ENCODE measurements at regions not wholly inside any gene's neighbourhood (a gene's known extent, or its start where the extent isn't known, plus 50 kb on each side); places are given as distances from the start of the nearest gene placed in this dataset.

DNA sequence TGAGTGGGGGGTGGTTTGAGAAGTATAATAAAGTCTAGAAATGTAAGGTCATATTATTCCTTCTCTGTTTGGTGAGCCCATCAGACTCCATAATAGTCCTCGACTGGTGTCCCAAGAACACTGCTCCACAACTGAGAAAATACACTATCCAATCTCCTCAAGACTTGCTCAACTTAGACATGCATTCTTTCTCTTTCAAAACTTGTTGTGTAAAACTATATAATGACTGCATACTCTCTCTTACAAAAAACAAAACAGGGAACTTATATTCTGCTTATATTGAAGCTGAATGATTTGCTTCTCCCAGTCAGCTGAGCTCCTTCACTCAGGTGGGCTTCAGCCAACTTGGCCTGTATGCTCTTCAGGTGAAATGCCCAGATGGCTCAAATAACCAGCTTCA, 204.7 kb downstream of the ZNF365 start:
- no peaks in the 10 kb centered on the region for H3K79me2 ChIP-seq (ENCODE audit: low read length)
- H3K9me3 ChIP-seq (ENCODE audit: insufficient read depth, low read length), result no peaks in the 10 kb centered on the region
- 0 out of 2 replicates have a peak, but pooled peaks cover 2% of the 10 kb centered on the region for H3K4me1 ChIP-seq (ENCODE audit: low read length)
- no peak overlapping the region for H3K4me2 ChIP-seq (ENCODE audit: low read length)
- no peaks in the 10 kb centered on the region for H3K27me3 ChIP-seq (ENCODE audit: low read depth, low read length)
- TF ChIP-seq, protein P1, sequence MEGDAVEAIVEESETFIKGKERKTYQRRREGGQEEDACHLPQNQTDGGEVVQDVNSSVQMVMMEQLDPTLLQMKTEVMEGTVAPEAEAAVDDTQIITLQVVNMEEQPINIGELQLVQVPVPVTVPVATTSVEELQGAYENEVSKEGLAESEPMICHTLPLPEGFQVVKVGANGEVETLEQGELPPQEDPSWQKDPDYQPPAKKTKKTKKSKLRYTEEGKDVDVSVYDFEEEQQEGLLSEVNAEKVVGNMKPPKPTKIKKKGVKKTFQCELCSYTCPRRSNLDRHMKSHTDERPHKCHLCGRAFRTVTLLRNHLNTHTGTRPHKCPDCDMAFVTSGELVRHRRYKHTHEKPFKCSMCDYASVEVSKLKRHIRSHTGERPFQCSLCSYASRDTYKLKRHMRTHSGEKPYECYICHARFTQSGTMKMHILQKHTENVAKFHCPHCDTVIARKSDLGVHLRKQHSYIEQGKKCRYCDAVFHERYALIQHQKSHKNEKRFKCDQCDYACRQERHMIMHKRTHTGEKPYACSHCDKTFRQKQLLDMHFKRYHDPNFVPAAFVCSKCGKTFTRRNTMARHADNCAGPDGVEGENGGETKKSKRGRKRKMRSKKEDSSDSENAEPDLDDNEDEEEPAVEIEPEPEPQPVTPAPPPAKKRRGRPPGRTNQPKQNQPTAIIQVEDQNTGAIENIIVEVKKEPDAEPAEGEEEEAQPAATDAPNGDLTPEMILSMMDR (IDR thresholded peaks at IDR 0.05; ENCODE audit: low read depth, low read length), result no peak
- no peak for TF ChIP-seq EZH2phosphoT487 (IDR thresholded peaks at IDR 0.05; ENCODE audit: low read depth)
- no peaks in the 10 kb centered on the region for H4K20me1 ChIP-seq (ENCODE audit: insufficient read depth, low read length)
- no peak overlapping the region for H2AFZ ChIP-seq (ENCODE audit: low read depth, low read length)
- H3K4me3 ChIP-seq (ENCODE audit: low read length), result no peak overlapping the region
- H3K36me3 ChIP-seq (replicated peaks; ENCODE audit: low read depth, low read length), result no peaks in the 10 kb centered on the region
- H3K9ac ChIP-seq (ENCODE audit: low read length), result no peak overlapping the region
- no peak overlapping the region for H3K27ac ChIP-seq (ENCODE audit: low read length)

DNA sequence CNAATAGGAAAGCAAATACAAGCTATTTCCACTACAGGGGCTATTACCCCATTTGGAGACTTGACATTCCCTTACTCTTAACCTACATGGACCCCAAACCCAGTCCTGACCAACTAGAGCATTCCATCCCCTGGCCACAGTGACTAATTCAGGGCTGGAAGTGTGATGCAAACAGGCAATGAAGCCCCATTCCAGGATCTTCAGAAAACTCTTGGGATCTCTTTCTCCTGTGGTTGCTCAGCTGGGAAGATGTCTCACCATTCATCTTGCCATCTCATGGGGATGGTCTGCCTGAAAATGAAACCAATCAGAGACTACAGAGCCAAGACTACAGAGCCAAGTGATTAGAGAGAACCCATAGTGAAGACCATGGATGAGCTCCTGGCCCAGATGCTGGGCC, 206.2 kb downstream of the ZNF365 start:
- H2AFZ ChIP-seq (ENCODE audit: low read depth, low read length), result no peak overlapping the region
- no peak overlapping the region for H3K9ac ChIP-seq (ENCODE audit: low read length)
- no peaks in the 10 kb centered on the region for H4K20me1 ChIP-seq (ENCODE audit: insufficient read depth, low read length)
- no peak overlapping the region for H3K27ac ChIP-seq (ENCODE audit: low read length)
- H3K79me2 ChIP-seq (ENCODE audit: low read length), result no peaks in the 10 kb centered on the region
- H3K27me3 ChIP-seq (ENCODE audit: low read depth, low read length), result no peaks in the 10 kb centered on the region
- peaks cover 3% of the 10 kb centered on the region; the same call in 1 of the 2 replicates for H3K4me1 ChIP-seq (ENCODE audit: low read length)
- TF ChIP-seq EZH2phosphoT487 (IDR thresholded peaks at IDR 0.05; ENCODE audit: low read depth), result no peak
- H3K9me3 ChIP-seq (ENCODE audit: insufficient read depth, low read length), result no peaks in the 10 kb centered on the region
- H3K4me3 ChIP-seq (ENCODE audit: low read length), result no peak overlapping the region
- no peak overlapping the region for H3K4me2 ChIP-seq (ENCODE audit: low read length)
- no peaks in the 10 kb centered on the region for H3K36me3 ChIP-seq (replicated peaks; ENCODE audit: low read depth, low read length)

DNA sequence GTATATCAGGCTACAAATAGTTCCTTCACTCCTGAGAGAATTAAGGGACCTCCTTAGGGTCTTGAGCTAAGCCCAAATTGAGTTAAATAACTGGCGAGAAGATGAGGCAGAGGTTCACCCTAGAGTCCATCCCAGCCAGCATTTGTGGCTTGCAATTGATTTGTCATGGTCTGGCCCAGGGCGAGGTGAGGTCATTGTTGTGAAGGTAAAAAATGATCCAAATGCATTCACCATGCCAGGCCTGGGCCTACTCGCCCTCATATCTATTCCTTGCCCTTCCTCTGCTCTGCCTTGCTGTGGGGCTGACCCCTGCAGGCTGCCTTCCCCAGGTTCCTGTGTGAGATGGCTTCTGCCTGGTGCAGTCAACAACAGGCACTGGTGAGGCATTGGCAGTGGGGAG, 207.2 kb downstream of the ZNF365 start:
- no peak overlapping the region for H3K4me2 ChIP-seq (ENCODE audit: low read length)
- H2AFZ ChIP-seq (ENCODE audit: low read depth, low read length), result no peak overlapping the region
- H3K79me2 ChIP-seq (ENCODE audit: low read length), result no peaks in the 10 kb centered on the region
- TF ChIP-seq, protein P1 (IDR thresholded peaks at IDR 0.05; ENCODE audit: low read depth, low read length), result no peak
- TF ChIP-seq EZH2phosphoT487 (IDR thresholded peaks at IDR 0.05; ENCODE audit: low read depth), result no peak
- no peak overlapping the region for H3K27ac ChIP-seq (ENCODE audit: low read length)
- H3K36me3 ChIP-seq (replicated peaks; ENCODE audit: low read depth, low read length), result no peaks in the 10 kb centered on the region
- H3K9me3 ChIP-seq (ENCODE audit: insufficient read depth, low read length), result no peaks in the 10 kb centered on the region
- H3K9ac ChIP-seq (ENCODE audit: low read length), result no peak overlapping the region
- H3K27me3 ChIP-seq (ENCODE audit: low read depth, low read length), result no peaks in the 10 kb centered on the region
- no peaks in the 10 kb centered on the region for H4K20me1 ChIP-seq (ENCODE audit: insufficient read depth, low read length)
- H3K4me1 ChIP-seq (ENCODE audit: low read length), result peaks cover 3% of the 10 kb centered on the region; the same call in 1 of the 2 replicates
- no peak overlapping the region for H3K4me3 ChIP-seq (ENCODE audit: low read length)

DNA sequence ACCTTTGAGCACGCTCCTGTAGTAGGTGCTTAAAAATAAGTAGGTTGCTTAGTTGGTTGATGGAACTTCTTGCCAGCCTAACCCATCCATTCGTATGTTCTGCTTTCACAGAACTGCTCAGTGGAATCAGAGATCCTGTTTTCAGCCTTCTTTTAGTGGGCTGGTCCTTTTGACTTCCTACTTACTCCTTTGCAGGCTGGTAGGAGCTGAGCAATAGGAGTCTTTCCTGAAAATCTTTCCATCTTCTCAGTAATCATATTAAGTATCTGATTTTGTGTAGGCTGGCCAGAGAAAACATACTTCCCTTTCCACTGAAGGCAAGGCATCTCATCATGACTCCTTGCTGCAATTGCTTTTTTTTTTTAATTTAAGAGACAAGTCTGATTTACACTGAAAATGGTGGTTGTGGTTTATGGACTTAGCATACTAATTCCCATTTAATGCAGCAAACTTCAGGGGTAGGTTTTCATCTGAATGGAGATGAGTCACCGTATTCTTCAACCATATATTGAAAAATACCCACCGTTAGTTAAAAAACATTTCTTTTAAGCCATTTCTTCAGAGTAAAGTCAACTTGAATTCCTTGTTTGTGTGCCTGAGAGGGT, 208.0 kb downstream of the ZNF365 start:
- Histone ChIP-seq H2AFZ (ENCODE audit: low read depth, low read length) (no peak overlapping the region), H3K36me3 (replicated peaks; ENCODE audit: low read depth, low read length) (no peaks in the 10 kb centered on the region), H3K79me2 (ENCODE audit: low read length) (no peaks in the 10 kb centered on the region), H4K20me1 (ENCODE audit: insufficient read depth, low read length) (no peaks in the 10 kb centered on the region), H3K9me3 (ENCODE audit: insufficient read depth, low read length) (no peaks in the 10 kb centered on the region), H3K9ac (ENCODE audit: low read length) (no peak overlapping the region), H3K27me3 (ENCODE audit: low read depth, low read length) (no peaks in the 10 kb centered on the region), H3K4me2 (ENCODE audit: low read length) (no peak overlapping the region), H3K27ac (ENCODE audit: low read length) (no peak overlapping the region), H3K4me3 (ENCODE audit: low read length) (no peak overlapping the region), H3K4me1 (ENCODE audit: low read length) (peaks cover 3% of the 10 kb centered on the region; the same call in 1 of the 2 replicates)
- TF ChIP-seq, protein P1 (IDR thresholded peaks at IDR 0.05; ENCODE audit: low read depth, low read length), result no peak
